ENCODE measurements at regions not wholly inside any gene's neighbourhood (a gene's known extent, or its start where the extent isn't known, plus 50 kb on each side); places are given as distances from the start of the nearest gene placed in this dataset.

GRCh38 chr3:168844472-168844871, 748.7 kb upstream of the GOLIM4 start:
- Histone ChIP-seq H3K27ac (no peak overlapping the region), H3K4me1 (no peaks in the 10 kb centered on the region), H3K27me3 (no peaks in the 10 kb centered on the region), H3K36me3 (no peaks in the 10 kb centered on the region), H3K4me3 (no peak overlapping the region), H3K9me3 (no peaks in the 10 kb centered on the region)
- DNase-seq (ENCODE audit: low spot score in 2 of 2) = no peak
- no peak for TF ChIP-seq POLR2AphosphoS5 (IDR thresholded peaks at IDR 0.05)
- WGBS = 56% methylated on average over 4 of the region's 4 CpGs

GRCh38 chr3:168843481-168843880, 747.8 kb upstream of the GOLIM4 start:
- Histone ChIP-seq H3K4me1 (no peaks in the 10 kb centered on the region), H3K36me3 (no peaks in the 10 kb centered on the region), H3K27me3 (no peaks in the 10 kb centered on the region), H3K27ac (no peak overlapping the region), H3K9me3 (no peaks in the 10 kb centered on the region), H3K4me3 (no peak overlapping the region)
- TF ChIP-seq EP300 (IDR thresholded peaks at IDR 0.05) = no peak
- TF ChIP-seq POLR2AphosphoS5 (IDR thresholded peaks at IDR 0.05) = no peak
- TF ChIP-seq, protein P1, sequence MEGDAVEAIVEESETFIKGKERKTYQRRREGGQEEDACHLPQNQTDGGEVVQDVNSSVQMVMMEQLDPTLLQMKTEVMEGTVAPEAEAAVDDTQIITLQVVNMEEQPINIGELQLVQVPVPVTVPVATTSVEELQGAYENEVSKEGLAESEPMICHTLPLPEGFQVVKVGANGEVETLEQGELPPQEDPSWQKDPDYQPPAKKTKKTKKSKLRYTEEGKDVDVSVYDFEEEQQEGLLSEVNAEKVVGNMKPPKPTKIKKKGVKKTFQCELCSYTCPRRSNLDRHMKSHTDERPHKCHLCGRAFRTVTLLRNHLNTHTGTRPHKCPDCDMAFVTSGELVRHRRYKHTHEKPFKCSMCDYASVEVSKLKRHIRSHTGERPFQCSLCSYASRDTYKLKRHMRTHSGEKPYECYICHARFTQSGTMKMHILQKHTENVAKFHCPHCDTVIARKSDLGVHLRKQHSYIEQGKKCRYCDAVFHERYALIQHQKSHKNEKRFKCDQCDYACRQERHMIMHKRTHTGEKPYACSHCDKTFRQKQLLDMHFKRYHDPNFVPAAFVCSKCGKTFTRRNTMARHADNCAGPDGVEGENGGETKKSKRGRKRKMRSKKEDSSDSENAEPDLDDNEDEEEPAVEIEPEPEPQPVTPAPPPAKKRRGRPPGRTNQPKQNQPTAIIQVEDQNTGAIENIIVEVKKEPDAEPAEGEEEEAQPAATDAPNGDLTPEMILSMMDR (IDR thresholded peaks at IDR 0.05) = no peak
- TF ChIP-seq POLR2A (IDR thresholded peaks at IDR 0.05) = no peak
- DNase-seq (ENCODE audit: low spot score in 2 of 2) = no peak
- WGBS = 35% methylated on average over 2 of the region's 2 CpGs

DNA sequence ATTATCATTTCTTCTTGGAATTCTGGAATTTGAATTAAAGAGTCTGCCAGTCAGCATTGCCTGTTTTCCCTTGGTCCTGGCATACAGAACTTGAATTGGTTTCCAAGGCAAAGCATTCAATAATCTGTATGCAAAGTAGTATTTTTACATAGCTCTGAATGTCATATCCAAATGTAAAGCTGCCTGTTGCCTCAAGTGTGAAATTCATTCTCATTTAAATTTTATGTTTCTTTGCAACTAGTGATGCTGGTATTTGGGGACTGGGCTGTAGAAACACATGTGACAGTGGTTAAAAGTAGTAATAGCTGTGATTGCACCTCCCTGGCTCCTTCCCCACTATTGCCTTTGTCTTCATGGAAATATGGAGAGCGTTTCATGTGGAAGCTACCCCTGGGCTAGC, 743.9 kb upstream of the GOLIM4 start:
- Histone ChIP-seq H3K9me3 (no peaks in the 10 kb centered on the region), H3K4me1 (no peaks in the 10 kb centered on the region), H3K4me3 (no peak overlapping the region), H3K36me3 (no peaks in the 10 kb centered on the region), H3K27me3 (no peaks in the 10 kb centered on the region), H3K27ac (no peak overlapping the region)
- DNase-seq (ENCODE audit: low spot score in 2 of 2) = no peak
- TF ChIP-seq POLR2A (IDR thresholded peaks at IDR 0.05) = no peak
- TF ChIP-seq EP300 (IDR thresholded peaks at IDR 0.05) = no peak
- no peak for TF ChIP-seq POLR2AphosphoS5 (IDR thresholded peaks at IDR 0.05)
- TF ChIP-seq, protein P1 (IDR thresholded peaks at IDR 0.05) = no peak
- 75% methylated on average over 1 of the region's 1 CpG for WGBS

GRCh38 chr3:168834558-168834957, 738.8 kb upstream of the GOLIM4 start:
- 100% methylated on average over 1 of the region's 1 CpG for WGBS
- Histone ChIP-seq H3K27ac (no peak overlapping the region), H3K36me3 (no peaks in the 10 kb centered on the region), H3K9me3 (no peaks in the 10 kb centered on the region), H3K4me3 (no peak overlapping the region), H3K4me1 (no peaks in the 10 kb centered on the region), H3K27me3 (no peaks in the 10 kb centered on the region)
- no peak for DNase-seq (ENCODE audit: low spot score in 2 of 2)
- no peak for TF ChIP-seq POLR2AphosphoS5 (IDR thresholded peaks at IDR 0.05)
- TF ChIP-seq POLR2A (IDR thresholded peaks at IDR 0.05) = no peak
- no peak for TF ChIP-seq EP300 (IDR thresholded peaks at IDR 0.05)
- TF ChIP-seq, protein P1 (IDR thresholded peaks at IDR 0.05) = no peak

GRCh38 chr3:168828943-168829342, 733.2 kb upstream of the GOLIM4 start:
- Histone ChIP-seq H3K27ac (no peak overlapping the region), H3K36me3 (no peaks in the 10 kb centered on the region), H3K27me3 (no peaks in the 10 kb centered on the region), H3K4me3 (no peak overlapping the region), H3K4me1 (no peaks in the 10 kb centered on the region), H3K9me3 (no peaks in the 10 kb centered on the region)
- TF ChIP-seq, protein P1 (IDR thresholded peaks at IDR 0.05) = no peak
- TF ChIP-seq POLR2A (IDR thresholded peaks at IDR 0.05) = no peak
- TF ChIP-seq POLR2AphosphoS5 (IDR thresholded peaks at IDR 0.05) = no peak
- no peak for TF ChIP-seq EP300 (IDR thresholded peaks at IDR 0.05)
- 68% methylated on average over 5 of the region's 5 CpGs for WGBS
- DNase-seq (ENCODE audit: low spot score in 2 of 2) = no peak

- Histone ChIP-seq H3K27ac (no peak overlapping the region), H3K4me1 (no peaks in the 10 kb centered on the region), H3K36me3 (no peaks in the 10 kb centered on the region), H3K27me3 (no peaks in the 10 kb centered on the region), H3K9me3 (no peaks in the 10 kb centered on the region), H3K4me3 (no peak overlapping the region)
- no peak for TF ChIP-seq EP300 (IDR thresholded peaks at IDR 0.05)
- TF ChIP-seq POLR2AphosphoS5 (IDR thresholded peaks at IDR 0.05) = no peak
- TF ChIP-seq, protein P1 (IDR thresholded peaks at IDR 0.05) = no peak
- TF ChIP-seq POLR2A (IDR thresholded peaks at IDR 0.05) = no peak
- no peak for DNase-seq (ENCODE audit: low spot score in 2 of 2)
- WGBS = 6% methylated on average over 1 of the region's 1 CpG
Measured at GRCh38 chr3:168828536-168828935, 732.8 kb upstream of the GOLIM4 start.

Measured in suprapubic skin (tissue), 4 donors.